B cell (primary cell): ENCODE measurements at regions not wholly inside any gene's neighbourhood (a gene's known extent, or its start where the extent isn't known, plus 50 kb on each side); places are given as distances from the start of the nearest gene placed in this dataset.

Source experiments
- EZH2 ChIP-seq: IDR thresholded peaks from 2 replicates; pipeline ENCODE4 v1.6.1; 2012; ENCODE audit warnings: borderline replicate concordance, low read depth, mild to moderate bottlenecking, moderate library complexity, low read length; ENCODE audit not compliant: insufficient read depth, poor library complexity, severe bottlenecking
- TF ChIP-seq, protein P1 (sequence below): fragments of 200-600 bp; IDR thresholded peaks from one replicate; pipeline ENCODE4 v1.8.0; 2022; ENCODE audit warnings: antibody characterized with exemption, mild to moderate bottlenecking

DNA sequence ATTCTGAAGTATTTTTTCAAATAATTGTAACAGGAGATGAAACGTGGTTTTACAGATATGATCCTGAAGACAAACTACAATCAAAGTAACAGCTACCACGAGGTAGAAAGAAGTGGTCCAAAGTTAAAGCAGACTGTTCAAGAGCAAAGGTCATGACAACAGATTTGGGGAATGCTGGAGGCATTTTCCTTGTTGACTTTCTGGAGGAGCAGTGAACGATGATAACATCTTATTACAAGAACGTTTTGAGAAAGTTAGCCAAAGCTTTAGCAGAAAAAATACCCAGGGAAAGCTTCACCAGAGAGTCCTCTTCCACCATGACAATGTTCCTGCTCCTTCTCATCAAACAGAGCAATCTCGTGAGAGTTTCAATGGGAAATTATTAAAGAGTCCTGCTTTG, 145.4 kb upstream of the NREP start:
- TF ChIP-seq, protein P1, sequence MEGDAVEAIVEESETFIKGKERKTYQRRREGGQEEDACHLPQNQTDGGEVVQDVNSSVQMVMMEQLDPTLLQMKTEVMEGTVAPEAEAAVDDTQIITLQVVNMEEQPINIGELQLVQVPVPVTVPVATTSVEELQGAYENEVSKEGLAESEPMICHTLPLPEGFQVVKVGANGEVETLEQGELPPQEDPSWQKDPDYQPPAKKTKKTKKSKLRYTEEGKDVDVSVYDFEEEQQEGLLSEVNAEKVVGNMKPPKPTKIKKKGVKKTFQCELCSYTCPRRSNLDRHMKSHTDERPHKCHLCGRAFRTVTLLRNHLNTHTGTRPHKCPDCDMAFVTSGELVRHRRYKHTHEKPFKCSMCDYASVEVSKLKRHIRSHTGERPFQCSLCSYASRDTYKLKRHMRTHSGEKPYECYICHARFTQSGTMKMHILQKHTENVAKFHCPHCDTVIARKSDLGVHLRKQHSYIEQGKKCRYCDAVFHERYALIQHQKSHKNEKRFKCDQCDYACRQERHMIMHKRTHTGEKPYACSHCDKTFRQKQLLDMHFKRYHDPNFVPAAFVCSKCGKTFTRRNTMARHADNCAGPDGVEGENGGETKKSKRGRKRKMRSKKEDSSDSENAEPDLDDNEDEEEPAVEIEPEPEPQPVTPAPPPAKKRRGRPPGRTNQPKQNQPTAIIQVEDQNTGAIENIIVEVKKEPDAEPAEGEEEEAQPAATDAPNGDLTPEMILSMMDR, result no peak
- no peak for TF ChIP-seq EZH2
